HuH-7.5 (cell line): ENCODE measurements at regions not wholly inside any gene's neighbourhood (a gene's known extent, or its start where the extent isn't known, plus 50 kb on each side); places are given as distances from the start of the nearest gene placed in this dataset.

Experiments
- DNase-seq: peaks from one replicate; pipeline ENCODE4 v3.0.0; 2011; ENCODE audit warnings: low spot score

GRCh38 chr13:95352486-95352885 is 51.2 kb upstream of the ABCC4 start:
- no peak for DNase-seq

GRCh38 chr13:95354156-95354555 is 52.9 kb upstream of the ABCC4 start:
- no peak for DNase-seq

GRCh38 chr13:95354680-95355487 is 53.6 kb upstream of the ABCC4 start:
- DNase-seq = peak; percentile 12

- DNase-seq = no peak
These were observed 54.2 kb upstream of the ABCC4 start for GRCh38 chr13:95355494-95355893.

GRCh38 chr13:95356916-95357315 is 55.7 kb upstream of the ABCC4 start:
- DNase-seq = no peak

GRCh38 chr13:95357875-95358274 is 56.6 kb upstream of the ABCC4 start:
- no peak for DNase-seq

GRCh38 chr13:95360052-95360451 is 58.8 kb upstream of the ABCC4 start:
- DNase-seq = no peak

- DNase-seq = no peak
These were observed 59.3 kb upstream of the ABCC4 start for GRCh38 chr13:95360464-95361097.

- no peak for DNase-seq
These were observed 60.4 kb upstream of the ABCC4 start for GRCh38 chr13:95361686-95362085.

- no peak for DNase-seq
These were observed 61.4 kb upstream of the ABCC4 start for GRCh38 chr13:95362666-95363065.

GRCh38 chr13:95367309-95367843 is 66.1 kb upstream of the ABCC4 start:
- DNase-seq = no peak

- DNase-seq = no peak
These were observed 67.7 kb upstream of the ABCC4 start for GRCh38 chr13:95368998-95369397.

GRCh38 chr13:95375706-95376105 is 74.5 kb upstream of the ABCC4 start:
- DNase-seq = no peak

- no peak for DNase-seq
These were observed 77.4 kb upstream of the ABCC4 start for GRCh38 chr13:95378603-95379002.

- peak; percentile 44 for DNase-seq
These were observed 79.4 kb upstream of the ABCC4 start for GRCh38 chr13:95380468-95381211.

GRCh38 chr13:95381212-95381527 is 79.9 kb upstream of the ABCC4 start:
- DNase-seq = no peak

GRCh38 chr13:95382411-95382810 is 81.2 kb upstream of the ABCC4 start:
- DNase-seq = no peak

- no peak for DNase-seq
These were observed 81.7 kb upstream of the ABCC4 start for GRCh38 chr13:95382916-95383315.

- no peak for DNase-seq
These were observed 84.1 kb upstream of the ABCC4 start for GRCh38 chr13:95385373-95385772.

GRCh38 chr13:95385798-95386197 is 84.5 kb upstream of the ABCC4 start:
- no peak for DNase-seq

- DNase-seq = no peak
These were observed 85.1 kb upstream of the ABCC4 start for GRCh38 chr13:95386370-95386769.

- no peak for DNase-seq
These were observed 86.5 kb upstream of the ABCC4 start for GRCh38 chr13:95387733-95388207.
